Activated gamma-delta T cell treated with Interleukin-2 at 50 U/mL for 16 hours (primary cell): ENCODE measurements at regions not wholly inside any gene's neighbourhood (a gene's known extent, or its start where the extent isn't known, plus 50 kb on each side); places are given as distances from the start of the nearest gene placed in this dataset.
"Not testable (repeated sequence)": the region's sequence is repeated elsewhere in the genome, so short reads cannot be mapped to it uniquely, and the experiment has no call there.

Source experiments
- DNase-seq: peaks from one replicate; pipeline ENCODE4 v3.0.0-alpha.2; 2020

DNA sequence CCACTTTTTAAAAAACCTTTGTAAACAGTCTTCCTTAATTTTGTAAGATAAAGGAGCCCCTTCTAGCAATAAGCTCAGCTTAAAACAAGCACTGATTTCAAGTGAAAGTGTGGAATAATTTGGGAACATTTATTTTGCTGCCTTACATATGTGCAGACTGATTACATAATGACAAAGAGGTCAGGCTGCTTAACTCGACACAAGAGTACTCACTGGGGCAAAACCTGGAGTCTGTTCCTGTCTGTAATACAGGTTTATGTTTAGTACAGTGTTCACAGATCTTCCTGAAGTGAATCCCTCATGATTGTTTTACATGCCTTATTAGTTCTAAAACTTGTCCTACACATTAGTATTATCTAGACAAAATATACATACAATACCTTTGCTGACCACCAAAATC is 609.8 kb downstream of the LMO7 start:
- no peak for DNase-seq

DNA sequence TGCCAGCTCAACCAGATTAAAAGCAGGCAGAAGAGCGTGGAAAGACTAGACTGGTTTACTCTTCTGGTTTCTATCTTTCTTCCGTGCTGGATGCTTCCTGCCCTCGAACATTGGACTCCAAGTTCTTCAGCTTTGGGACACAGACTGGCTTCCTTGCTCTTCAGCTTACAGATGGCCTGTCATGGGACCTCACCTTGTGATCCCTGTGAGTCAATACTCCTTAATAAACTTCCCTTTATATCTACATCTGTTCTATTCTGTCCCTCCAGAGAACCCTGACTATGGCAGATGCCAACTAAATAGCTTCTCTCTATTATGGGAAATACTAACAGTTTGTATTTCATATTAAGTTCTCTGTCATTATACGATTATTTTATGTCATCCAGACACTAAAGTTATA is 609.1 kb downstream of the LMO7 start:
- no peak for DNase-seq

DNA sequence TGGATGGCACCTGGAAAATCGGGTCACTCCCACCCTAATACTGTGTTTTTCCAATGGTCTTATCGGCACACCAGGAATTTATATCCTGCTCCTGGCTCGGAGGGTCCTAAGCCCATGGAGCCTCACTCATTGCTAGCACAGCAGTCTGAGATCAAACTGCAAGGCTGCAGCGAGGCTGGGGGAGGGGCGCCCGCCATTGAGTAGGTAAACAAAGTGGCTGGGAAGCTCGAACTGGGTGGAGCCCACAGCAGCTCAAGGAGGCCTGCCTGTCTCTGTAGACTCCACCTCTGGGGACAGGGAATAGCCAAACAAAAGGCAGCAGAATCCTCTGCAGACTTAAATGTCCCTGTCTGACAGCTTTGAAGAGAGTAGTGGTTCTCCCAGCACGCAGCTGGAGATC is 607.0 kb downstream of the LMO7 start:
- DNase-seq = not testable (repeated sequence)

DNA sequence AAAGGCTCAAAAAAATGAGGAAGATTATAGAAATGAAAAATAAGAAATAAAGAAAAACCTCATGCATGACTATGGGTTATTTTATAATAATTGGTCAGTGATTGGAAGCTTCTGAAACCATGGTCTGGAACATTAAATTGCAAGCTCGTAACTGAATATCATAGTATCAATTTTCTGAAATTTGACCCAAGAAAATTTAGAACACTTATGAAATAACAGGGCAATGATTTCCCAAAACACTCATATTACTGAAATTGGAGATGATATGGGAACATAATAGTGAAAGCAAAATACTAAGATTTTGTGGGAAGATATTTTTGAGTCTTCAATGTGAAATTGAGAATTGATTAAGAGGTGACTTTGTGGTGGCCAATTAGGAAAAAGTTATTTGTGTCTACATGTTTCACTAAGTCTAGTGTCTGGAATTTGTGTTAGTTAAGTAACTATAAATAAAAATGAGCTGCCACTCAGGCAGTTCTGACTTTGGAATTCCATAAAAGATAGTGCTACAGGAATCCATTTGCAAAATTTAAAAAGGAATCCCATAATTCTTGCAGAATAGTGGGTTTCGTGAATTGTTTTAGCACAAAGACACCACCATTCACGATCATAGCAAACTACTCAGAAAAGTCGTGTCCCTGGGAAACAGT is 603.0 kb downstream of the LMO7 start:
- DNase-seq = no peak

DNA sequence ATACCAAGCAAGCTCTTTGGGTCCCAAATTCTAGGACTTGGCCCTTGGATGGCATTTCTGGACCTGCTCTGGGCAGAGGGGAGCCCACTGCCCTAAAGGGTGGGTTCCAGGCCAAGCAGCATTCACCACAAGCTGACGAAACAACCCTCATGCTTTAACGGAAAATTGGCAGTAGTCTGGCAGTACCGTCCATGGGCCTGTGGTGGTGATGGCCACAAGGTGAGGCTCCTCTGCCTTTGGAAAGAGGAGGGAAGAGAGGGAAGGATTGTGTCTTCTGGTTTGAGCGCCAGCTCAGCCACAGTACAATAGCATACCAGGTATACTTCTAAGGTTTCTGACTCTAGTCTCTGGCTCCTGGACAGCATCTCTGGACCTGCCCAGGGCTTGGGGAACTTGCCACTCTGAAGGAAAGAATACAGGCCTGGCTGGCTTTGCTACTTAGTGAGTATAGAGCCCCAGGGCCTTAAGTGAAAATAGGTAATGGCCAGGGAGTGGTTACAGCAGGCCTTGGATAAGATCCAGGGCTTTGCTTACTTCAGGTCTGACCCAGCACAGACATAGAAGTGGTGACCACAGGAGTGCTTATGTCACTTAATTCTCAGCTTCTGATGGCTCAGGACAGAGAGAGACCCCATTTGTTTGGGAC is 595.5 kb downstream of the LMO7 start:
- DNase-seq = no peak

DNA sequence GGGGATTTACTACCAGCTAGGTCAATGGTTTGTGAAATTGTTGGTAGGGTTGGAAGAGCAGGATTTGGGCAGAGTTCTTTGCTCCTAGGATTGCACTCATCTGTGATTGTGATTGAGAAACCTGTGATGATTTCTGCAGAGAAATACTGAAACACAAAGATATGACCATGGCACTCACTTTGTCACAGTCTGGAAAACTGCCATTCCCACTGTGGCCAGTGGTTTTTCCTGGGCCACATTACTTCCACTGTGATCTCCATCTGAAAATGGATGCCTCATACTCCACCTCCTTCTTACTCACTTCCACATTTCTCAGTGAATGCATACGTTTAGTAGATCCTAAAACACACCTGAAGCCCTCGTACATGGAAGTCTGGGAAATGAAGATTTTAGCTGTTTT is 593.2 kb downstream of the LMO7 start:
- DNase-seq = no peak

DNA sequence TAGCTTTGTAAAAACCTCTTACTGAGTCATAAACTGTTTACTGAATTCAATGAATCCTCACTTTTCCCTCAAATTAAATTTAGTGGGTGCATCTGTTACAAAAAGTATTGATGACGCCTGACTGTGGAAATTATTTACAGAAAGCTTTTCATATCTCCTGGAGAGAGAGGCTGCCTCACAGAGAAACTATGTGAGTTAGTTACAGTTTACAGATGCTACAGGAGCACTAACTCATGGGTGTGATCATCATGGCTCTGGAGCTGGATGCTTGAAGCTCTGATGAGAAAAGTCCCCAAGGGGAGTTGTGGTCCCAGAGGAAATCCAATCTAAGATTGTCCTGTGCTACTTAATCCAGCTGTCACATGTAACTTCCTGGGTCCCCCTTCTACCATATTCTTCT is 590.8 kb downstream of the LMO7 start:
- DNase-seq = no peak

DNA sequence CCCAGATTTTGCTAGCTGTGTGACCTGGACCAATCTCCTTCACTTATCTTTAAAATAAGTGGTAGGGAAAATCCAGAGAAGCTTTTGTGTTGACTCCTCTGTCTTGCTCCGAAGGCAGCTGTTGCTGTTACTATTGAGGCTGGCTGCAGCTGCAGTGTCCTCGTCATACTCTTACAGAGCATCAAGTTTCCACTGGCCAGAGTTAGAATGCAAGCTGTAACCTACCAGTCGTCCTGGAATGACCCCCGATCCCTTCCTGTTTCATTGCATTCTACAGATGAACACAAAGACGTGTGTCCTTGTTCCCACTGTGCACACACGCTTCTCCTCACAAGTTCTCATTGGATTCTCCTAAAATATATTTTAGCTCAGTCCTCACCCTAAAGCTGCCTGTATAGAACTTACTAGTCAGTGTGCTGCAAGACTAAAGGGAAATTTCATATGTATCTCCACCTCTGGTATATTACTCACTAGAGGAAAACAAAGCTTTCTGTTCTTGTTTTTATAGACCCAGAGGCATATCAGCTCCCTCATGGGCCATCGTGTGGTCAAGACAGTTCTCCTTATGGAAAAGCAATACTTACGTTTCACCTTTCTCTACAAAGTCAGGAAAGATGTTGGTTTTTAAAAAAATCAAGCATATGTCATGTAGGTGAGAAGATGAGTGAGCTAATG is 589.8 kb downstream of the LMO7 start:
- no peak for DNase-seq

DNA sequence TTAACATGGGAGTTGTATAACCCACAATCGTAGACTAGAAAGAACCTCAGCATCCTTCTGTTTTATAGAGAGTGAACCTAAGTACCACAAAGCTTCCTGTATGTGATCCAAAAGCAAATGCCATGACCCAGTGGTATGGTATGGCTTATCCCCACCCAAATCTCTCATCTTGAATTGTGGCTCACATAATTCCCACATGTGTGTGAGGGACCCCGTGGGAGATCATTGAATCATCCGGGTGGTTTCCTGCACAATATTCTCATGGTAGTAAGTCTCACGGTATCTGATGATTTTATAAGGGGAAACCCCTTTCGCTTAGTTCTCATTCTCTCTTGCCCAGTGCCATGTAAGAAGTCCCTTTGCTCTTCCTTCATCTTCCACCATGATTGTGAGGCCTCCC is 587.9 kb downstream of the LMO7 start:
- no peak for DNase-seq

DNA sequence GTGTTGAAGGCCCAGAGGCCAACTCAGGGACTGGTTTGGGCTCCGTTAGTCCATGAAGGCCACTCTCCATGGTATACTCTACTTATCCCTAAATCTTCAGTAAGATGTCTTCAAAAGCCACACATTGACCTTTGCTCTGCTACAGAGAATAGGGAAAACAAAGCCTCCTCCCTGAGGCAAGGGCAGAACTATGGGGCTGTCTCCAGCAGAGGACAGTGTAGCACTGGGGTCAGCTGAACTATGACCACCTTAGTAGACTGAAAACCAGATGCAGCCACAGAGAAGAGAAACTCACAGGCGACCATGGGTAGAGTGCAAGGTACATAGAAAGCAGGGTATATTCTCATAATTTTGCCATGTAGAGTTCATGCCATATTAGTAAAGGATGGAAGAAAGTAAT is 587.4 kb downstream of the LMO7 start:
- DNase-seq = no peak

DNA sequence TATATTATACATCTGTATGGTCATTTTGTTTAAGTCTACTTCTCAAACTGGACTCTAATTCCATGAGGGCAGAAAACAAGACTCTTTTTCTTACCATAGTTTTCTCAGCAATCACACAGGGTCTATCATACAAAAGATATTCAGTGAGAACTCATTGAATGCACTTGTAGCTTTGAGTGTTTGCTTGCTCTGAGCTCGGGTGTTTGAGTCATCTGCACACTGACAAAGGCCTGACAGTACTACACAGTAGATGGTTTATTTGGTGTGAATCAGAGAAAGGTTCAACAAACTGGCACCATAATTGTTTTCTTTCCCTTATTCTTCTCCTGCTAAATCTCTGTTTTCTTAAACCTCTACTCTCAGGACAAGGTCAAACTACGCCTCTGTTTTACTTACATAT is 586.4 kb downstream of the LMO7 start:
- no peak for DNase-seq

DNA sequence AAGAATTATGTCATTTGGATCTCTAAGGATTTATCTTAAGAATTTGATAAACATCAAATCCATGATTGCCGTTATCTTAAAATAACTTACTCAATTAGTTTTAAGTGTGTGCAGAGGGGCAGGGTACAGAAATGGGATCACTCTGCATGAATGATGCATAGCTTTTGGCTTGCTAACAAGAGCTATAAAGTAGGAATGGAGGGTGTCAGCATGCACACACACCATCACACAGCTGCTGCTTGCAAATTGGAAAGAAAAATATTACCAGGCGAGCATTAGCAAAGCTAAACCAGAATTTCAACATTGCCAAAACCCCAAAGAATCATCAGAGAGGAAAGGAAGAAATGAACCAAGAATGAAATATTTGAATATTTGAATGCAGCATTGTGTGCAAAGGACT is 580.6 kb downstream of the LMO7 start:
- no peak for DNase-seq

DNA sequence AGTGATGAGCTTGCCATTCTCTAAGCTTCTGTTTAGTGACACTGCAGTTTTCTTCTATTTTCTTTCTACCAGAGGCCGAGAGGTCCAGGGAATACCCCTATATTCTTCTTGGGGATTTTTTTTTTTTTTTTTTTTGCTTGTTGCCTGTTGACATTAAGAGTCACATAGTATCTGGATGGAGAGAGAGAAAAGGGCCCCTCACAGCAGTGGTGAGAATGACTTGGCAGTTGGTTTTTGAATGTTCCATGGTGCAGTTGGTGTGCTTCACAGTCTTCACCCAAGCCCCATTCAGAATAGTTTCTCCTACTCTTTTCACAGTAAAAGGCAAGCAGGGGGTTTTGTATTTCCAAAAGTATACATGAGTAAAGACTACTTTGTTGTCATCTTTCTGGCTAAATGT is 577.9 kb downstream of the LMO7 start:
- no peak for DNase-seq

DNA sequence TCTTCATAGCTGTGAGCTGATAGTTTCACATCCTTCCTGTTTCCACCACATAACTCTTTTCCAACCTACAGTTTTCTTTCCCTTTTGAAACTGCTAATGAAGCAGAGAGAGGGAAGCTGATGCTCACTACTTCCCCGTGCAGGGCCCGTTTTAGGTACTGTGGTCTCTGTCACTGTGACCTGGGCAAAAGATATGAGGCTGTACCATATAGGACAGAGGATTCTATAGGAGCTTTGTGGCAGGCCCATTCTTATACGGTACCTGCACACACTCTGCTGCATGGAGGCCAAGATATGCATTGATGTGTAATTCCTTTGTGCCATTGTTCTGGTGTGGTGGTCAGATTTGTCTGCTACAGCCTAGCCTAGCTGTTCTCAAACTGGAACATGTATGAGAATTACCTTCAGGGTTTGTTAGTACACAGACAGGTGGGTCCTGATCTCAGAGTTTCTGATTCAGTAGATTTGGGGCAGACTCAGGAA is 577.3 kb downstream of the LMO7 start:
- no peak for DNase-seq

DNA sequence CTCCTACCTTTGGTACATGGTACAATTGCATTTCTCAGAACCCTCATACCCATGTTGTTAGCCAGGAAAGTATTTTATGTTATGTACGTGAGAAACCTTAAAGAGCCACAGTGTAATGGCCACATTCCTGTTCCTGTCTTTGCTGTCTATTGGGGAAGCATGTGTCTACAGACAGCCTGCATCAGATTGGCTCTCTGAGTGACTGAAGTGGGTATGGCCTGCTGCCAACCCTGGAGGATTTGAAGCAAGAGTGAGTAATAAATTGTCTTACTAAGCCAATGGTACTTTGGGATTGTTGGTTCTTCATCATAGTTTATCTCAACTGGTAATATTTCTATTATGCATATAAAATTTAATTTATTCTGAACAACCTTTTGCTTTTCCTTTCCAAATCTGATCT is 574.1 kb downstream of the LMO7 start:
- no peak for DNase-seq

DNA sequence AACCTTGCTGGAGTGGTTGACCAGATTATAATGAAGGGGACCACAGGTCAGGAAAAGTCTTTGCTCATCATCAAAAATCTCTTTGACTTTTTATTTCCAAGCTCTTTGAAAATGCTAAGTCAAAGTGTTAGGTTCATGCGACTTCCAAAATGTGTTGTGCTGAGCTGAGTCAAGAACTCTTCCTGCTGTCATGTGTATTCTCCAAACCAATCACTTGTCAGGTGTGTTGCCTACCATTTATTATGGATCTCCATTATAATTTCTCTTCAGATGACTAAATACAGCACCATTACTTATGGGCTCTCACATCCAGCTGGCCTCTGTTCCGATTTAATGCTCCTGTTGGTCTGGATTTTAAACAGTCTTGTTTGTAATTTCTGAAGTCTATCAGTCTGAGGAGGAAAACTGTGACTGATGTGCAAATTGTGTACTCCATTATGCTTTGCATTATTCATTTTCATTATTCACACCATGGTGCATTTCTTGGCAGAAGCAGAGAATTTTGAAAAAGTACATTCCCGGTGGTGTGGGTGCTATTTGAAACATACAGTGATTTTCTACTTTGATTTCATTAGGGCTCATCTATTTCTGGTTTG is 562.5 kb downstream of the LMO7 start:
- no peak for DNase-seq

DNA sequence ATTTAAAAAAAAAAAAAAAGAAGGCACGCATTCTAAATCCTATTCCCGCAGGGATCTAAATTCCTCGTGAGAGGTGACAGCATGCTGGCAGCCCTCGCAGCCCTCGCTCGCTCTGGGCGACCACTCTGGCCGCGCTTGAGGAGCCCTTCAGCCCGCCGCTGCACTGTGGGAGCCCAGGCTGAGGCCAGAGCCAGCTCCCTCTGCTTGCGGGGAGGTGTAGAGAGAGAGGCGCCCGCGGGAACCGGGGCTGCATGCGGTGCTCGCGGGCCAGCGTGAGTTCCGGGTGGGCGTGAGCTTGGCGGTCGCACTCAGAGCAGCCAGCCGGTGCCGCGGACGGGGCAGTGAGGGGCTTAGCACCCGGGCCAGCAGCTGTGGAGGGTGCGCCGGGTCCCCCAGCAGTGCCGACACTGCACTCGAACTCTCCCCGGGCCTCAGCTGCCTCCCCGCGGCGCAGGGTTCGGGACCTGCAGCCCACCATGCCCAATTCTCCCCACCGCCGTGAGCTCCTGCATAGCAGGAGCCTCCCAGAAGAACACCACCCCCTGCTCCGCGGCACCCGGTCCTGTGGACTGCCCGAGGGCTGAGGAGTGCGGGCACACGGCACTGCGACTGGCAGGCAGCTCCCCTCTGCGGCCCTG is 553.9 kb downstream of the LMO7 start:
- no peak for DNase-seq

DNA sequence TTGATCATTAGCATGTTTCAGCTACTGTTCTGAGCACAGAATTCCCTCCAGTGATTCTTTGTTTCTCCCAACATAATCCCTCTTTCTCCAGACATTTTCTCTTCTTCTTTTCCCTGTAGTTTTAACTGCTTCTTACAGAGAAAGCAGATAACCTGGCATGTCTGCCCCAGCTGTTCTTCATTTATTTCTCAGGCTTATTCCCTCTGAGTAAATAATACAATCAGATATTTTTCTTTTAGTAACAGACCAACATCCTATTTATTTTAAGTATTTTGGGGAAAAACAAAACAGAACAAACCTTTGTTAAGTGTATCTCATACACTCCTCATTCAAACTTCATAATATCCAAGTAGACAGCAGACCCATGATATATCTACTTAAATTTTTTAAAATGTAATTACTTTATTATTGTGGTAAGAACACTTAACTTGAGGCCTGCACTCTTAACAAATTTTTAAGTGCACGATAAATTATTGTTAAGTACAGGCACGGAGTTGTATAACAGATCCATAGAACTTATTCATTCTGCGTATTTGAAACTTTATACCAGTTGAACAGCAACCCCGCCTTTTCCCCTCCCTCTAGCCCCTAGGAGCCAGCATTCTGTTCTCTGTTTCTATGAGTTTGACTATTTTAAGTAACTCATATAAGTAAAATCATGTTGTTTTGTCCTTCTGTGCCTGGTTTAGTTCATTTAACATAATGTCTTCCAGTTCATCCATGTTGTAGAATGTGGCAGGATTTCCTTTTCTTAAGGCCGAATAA is 540.0 kb downstream of the LMO7 start:
- DNase-seq = no peak

DNA sequence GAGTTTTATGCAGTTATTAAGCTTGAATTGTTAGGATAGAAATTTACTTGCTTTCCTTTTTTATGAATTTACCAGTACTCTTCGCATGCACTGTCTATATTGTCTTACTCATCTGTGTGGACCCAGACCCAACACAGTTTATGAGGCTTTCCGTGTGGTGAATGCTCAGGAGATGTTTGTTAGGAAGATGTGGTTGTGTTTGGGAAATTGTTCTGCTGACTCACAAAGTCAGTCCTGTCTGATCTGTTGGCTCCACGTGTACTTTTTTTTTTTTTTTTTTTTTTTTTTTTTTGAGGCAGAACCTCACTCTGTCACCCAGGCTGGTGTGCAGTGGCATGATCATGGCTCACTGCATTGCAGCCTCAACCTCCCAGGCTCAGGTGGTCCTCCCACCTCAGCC is 532.5 kb downstream of the LMO7 start:
- DNase-seq = no peak

DNA sequence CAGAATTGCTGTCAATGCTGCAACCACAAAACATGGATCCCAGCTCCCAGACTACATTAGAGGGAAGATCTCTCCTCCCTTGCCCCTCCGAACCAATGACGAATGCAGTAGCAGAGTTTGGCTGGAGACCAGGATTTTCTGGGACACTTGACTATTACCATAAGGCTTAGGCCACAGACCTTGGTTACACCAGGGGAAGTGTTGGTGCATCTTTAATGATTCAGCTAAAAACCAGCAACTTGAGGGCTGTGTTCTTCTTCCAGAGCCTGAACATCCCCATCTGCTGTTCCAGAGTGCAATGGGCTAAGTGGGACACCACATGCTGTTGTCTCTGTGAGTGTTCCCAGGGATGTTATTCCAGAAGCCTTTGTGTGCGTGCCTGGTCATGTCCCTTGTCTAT is 528.2 kb downstream of the LMO7 start:
- no peak for DNase-seq

DNA sequence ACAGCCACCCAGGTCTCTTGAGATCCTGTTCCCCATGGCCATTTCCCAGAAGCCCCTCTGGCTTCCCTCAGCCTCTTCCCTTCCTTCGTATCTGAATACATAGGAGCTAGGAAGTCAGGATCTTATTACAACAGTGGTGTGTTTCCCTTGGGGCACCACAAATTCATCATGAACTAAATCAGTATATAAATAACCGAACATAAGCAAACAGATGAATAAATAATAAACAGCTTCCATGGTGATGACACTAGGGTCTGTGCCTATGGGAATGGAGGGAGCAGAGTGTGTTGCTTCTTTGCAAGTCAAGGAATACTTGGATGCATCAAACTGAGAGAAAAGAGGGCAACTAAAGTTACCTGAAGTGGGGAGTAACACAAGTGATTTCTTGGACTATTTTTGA is 527.6 kb downstream of the LMO7 start:
- DNase-seq = no peak
